ENCODE measurements at regions not wholly inside any gene's neighbourhood (a gene's known extent, or its start where the extent isn't known, plus 50 kb on each side); places are given as distances from the start of the nearest gene placed in this dataset.

DNA sequence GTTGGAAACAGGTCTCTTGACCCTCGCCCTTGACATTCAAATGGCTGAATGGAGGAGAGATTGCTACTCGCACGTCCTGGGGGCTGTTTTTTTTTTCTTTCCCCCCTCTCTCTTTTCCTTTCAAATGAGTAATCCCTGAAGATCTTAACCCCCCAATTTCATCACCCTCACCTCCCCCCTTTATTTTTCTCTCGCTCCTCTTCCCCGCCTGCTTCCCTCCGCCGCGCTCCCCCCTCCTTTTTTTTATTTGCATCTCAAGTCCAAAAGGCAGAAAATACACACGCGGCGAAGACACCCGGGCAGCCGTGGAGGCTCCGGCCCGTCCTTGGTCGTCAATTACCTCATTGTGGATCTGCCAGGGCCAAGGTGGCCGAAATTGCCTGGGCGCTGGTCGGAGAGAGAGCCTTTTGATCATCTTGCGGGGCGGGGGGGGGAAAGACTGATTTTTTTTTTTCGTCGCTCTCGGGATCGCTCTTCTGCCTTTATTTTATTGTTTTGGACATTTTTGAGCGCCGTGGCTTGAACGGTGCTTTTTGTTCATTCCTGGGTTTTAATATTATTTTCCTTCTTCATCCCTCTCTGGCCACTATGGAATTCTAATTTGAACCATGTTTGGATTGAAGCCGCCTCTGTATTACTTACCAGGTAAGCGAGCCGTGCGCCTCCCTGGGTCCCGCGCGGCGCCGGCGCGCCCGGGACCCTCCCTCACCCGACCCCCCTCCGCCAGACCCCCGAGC is 57.2 kb upstream of the GSE1 start:
- TF ChIP-seq, protein P1, sequence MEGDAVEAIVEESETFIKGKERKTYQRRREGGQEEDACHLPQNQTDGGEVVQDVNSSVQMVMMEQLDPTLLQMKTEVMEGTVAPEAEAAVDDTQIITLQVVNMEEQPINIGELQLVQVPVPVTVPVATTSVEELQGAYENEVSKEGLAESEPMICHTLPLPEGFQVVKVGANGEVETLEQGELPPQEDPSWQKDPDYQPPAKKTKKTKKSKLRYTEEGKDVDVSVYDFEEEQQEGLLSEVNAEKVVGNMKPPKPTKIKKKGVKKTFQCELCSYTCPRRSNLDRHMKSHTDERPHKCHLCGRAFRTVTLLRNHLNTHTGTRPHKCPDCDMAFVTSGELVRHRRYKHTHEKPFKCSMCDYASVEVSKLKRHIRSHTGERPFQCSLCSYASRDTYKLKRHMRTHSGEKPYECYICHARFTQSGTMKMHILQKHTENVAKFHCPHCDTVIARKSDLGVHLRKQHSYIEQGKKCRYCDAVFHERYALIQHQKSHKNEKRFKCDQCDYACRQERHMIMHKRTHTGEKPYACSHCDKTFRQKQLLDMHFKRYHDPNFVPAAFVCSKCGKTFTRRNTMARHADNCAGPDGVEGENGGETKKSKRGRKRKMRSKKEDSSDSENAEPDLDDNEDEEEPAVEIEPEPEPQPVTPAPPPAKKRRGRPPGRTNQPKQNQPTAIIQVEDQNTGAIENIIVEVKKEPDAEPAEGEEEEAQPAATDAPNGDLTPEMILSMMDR (IDR thresholded peaks at IDR 0.05; ENCODE audit: low read depth, low read length), result no peak
- no peak for TF ChIP-seq EZH2phosphoT487 (IDR thresholded peaks at IDR 0.05; ENCODE audit: low read depth)
